OCI-LY7 (cell line): ENCODE measurements at regions not wholly inside any gene's neighbourhood (a gene's known extent, or its start where the extent isn't known, plus 50 kb on each side); places are given as distances from the start of the nearest gene placed in this dataset.

Experiments used
- EZH2phosphoT487 ChIP-seq: fragments of 200-600 bp; sonication (generic); IDR thresholded peaks from 2 replicates; pipeline ENCODE4 v1.6.1; 2018; ENCODE audit warnings: low read depth, borderline replicate concordance, mild to moderate bottlenecking, mixed run types, antibody characterized with exemption, low read length, moderate library complexity, mixed read lengths
- TF ChIP-seq, protein P1 (sequence below): fragments of 200-600 bp; sonication (generic); conservative IDR thresholded peaks from 2 replicates; pipeline ENCODE4 v1.5.1; 2014; ENCODE audit warnings: mild to moderate bottlenecking, antibody characterized with exemption, low read length, moderate library complexity, mixed read lengths

- TF ChIP-seq, protein P1, sequence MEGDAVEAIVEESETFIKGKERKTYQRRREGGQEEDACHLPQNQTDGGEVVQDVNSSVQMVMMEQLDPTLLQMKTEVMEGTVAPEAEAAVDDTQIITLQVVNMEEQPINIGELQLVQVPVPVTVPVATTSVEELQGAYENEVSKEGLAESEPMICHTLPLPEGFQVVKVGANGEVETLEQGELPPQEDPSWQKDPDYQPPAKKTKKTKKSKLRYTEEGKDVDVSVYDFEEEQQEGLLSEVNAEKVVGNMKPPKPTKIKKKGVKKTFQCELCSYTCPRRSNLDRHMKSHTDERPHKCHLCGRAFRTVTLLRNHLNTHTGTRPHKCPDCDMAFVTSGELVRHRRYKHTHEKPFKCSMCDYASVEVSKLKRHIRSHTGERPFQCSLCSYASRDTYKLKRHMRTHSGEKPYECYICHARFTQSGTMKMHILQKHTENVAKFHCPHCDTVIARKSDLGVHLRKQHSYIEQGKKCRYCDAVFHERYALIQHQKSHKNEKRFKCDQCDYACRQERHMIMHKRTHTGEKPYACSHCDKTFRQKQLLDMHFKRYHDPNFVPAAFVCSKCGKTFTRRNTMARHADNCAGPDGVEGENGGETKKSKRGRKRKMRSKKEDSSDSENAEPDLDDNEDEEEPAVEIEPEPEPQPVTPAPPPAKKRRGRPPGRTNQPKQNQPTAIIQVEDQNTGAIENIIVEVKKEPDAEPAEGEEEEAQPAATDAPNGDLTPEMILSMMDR: no peak
- TF ChIP-seq EZH2phosphoT487: no peak
Measured at GRCh38 chr13:79874396-79875360, 393.7 kb downstream of the NDFIP2 start.
